Kidney epithelial cell (primary cell): ENCODE measurements at regions not wholly inside any gene's neighbourhood (a gene's known extent, or its start where the extent isn't known, plus 50 kb on each side); places are given as distances from the start of the nearest gene placed in this dataset.

Experiments used
- DNase-seq: peaks from one replicate; pipeline ENCODE4 v3.0.0-alpha.2; 2010; ENCODE audit warnings: low read depth
- H3K27me3 ChIP-seq: 2 replicates; pipeline ENCODE4 v1.6.0; 2011; ENCODE audit warnings: low read length; ENCODE audit not compliant: control insufficient read depth, insufficient read depth
- H3K36me3 ChIP-seq: 2 replicates; pipeline ENCODE4 v1.5.1; 2011; ENCODE audit warnings: low read length; ENCODE audit not compliant: control insufficient read depth, insufficient read depth
- H3K4me3 ChIP-seq: 2 replicates; pipeline ENCODE4 v1.5.1; 2011; ENCODE audit warnings: low read depth, mild to moderate bottlenecking, control low read depth, low read length
- TF ChIP-seq, protein P1 (sequence below): IDR thresholded peaks from 2 replicates; pipeline ENCODE4 v1.5.1; 2011; ENCODE audit warnings: mild to moderate bottlenecking, moderate library complexity, low read length, control low read depth, inconsistent platforms; ENCODE audit not compliant: insufficient read depth, poor library complexity, severe bottlenecking

DNA sequence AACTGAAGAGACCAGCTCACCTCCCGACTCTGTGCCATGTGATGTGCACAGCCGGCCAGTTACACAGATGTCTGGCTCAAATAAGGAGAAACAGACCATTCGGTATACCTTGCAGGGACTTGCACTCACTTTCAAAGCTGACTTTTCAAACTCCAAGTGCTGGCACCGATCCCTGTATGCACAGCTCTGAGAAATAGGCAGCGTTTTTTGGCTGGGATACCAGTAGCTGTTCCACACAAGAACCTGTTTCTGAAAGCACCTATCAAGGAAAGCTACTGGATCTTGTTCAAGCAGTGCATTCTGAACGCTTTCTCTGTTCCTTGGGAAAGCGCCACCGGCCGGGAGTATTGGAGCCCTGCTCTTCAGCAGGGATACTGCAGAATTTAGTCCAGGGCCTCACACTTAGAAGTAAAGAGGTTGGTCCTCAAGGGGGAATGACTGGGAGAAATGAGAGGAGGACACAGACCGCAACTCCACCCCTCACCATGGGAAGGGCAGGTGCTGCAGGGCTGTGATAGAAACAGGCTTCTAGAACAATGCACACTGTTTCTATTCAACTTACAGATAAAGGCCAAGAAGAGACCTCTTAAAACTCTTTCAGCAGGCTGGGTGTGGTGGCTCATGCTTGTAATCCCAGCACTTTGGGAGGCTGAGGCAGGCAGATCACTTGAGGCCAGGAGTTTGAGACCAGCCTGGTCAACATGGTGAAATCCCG, 53.6 kb upstream of the PABPC3 start:
- no peak for DNase-seq
- H3K27me3 ChIP-seq = peaks cover 16% of the 10 kb centered on the region
- H3K4me3 ChIP-seq = no peak overlapping the region
- TF ChIP-seq, protein P1, sequence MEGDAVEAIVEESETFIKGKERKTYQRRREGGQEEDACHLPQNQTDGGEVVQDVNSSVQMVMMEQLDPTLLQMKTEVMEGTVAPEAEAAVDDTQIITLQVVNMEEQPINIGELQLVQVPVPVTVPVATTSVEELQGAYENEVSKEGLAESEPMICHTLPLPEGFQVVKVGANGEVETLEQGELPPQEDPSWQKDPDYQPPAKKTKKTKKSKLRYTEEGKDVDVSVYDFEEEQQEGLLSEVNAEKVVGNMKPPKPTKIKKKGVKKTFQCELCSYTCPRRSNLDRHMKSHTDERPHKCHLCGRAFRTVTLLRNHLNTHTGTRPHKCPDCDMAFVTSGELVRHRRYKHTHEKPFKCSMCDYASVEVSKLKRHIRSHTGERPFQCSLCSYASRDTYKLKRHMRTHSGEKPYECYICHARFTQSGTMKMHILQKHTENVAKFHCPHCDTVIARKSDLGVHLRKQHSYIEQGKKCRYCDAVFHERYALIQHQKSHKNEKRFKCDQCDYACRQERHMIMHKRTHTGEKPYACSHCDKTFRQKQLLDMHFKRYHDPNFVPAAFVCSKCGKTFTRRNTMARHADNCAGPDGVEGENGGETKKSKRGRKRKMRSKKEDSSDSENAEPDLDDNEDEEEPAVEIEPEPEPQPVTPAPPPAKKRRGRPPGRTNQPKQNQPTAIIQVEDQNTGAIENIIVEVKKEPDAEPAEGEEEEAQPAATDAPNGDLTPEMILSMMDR = no peak
- no peaks in the 10 kb centered on the region for H3K36me3 ChIP-seq

DNA sequence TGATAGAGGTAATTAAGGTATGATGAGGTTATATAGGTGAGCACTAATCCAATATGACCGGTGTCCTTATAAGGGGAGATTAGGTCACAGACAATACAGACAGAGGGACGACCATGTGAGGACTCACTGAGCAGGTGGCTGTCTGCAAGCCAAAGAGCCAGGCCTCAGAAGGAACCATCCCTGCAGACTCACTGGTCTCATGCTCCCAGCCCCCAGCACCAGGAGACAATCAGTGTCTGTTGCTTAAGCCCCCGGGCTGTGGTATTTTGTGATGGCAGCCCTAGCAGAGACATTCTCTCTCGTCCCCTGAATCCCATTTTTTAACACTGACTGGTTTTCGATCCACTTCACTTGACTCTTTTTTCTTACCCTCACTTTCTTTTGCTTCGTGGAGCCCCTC, 51.9 kb upstream of the PABPC3 start:
- Histone ChIP-seq H3K36me3 (no peaks in the 10 kb centered on the region), H3K27me3 (peaks cover 16% of the 10 kb centered on the region), H3K4me3 (no peak overlapping the region)
- DNase-seq = no peak
- TF ChIP-seq, protein P1 = no peak
